ENCODE measurements at regions not wholly inside any gene's neighbourhood (a gene's known extent, or its start where the extent isn't known, plus 50 kb on each side); places are given as distances from the start of the nearest gene placed in this dataset.

- TF ChIP-seq CTCF (conservative IDR thresholded peaks at IDR 0.05 in 1 of 2, IDR thresholded peaks at IDR 0.05 in 1 of 2; ENCODE audit: extremely low read depth in 1 of 2, insufficient read depth in 1 of 2, low read depth in 1 of 2, low read length in 2 of 2) (no peak), EZH2 (IDR thresholded peaks at IDR 0.05; ENCODE audit: borderline replicate concordance, low read length) (no peak)
These were observed 154.4 kb downstream of the PTPN11 start for GRCh38 chr12:112573141-112573540.
